ENCODE measurements at regions not wholly inside any gene's neighbourhood (a gene's known extent, or its start where the extent isn't known, plus 50 kb on each side); places are given as distances from the start of the nearest gene placed in this dataset.

- Histone ChIP-seq H3K4me2 (ENCODE audit: low read length) (no peak overlapping the region), H2AFZ (ENCODE audit: low read length) (no peak overlapping the region)
Measured at GRCh38 chr10:31098046-31098445, 66.4 kb upstream of the ZNF438 start.

GRCh38 chr10:31099094-31099493, 67.4 kb upstream of the ZNF438 start:
- H3K27ac ChIP-seq (ENCODE audit: low read depth, low read length, poor library complexity, severe bottlenecking) = no peak overlapping the region
- no peak overlapping the region for H2AFZ ChIP-seq (ENCODE audit: low read length)

More at GRCh38 chr10:31098046-31098445, 66.4 kb upstream of the ZNF438 start:
- H3K9ac ChIP-seq (ENCODE audit: low read length) = no peak overlapping the region
- H3K79me2 ChIP-seq (ENCODE audit: insufficient read depth, low read length) = no peaks in the 10 kb centered on the region
- H3K4me1 ChIP-seq (ENCODE audit: insufficient read depth, low read length, severe bottlenecking) = no peaks in the 10 kb centered on the region
- no peak overlapping the region for H3K27ac ChIP-seq (ENCODE audit: low read depth, low read length, poor library complexity, severe bottlenecking)
- no peaks in the 10 kb centered on the region for H3F3A ChIP-seq (ENCODE audit: insufficient read depth, low read length)
- H3K9me3 ChIP-seq (ENCODE audit: low read length) = no peaks in the 10 kb centered on the region
- no peaks in the 10 kb centered on the region for H4K20me1 ChIP-seq (ENCODE audit: insufficient read depth, low read length)
- TF ChIP-seq EZH2 (IDR thresholded peaks at IDR 0.05; ENCODE audit: borderline replicate concordance, low read length) (no peak), CTCF (IDR thresholded peaks at IDR 0.05; ENCODE audit: low read length) (no peak)
- no peaks in the 10 kb centered on the region for H3K36me3 ChIP-seq (ENCODE audit: insufficient read depth, low read length)
- H3K4me3 ChIP-seq (ENCODE audit: low read depth, low read length, poor library complexity, severe bottlenecking) = no peak overlapping the region
- H3K9me2 ChIP-seq (ENCODE audit: low read depth, low read length) = no peaks in the 10 kb centered on the region
- peaks cover 5% of the 10 kb centered on the region for H3K27me3 ChIP-seq (ENCODE audit: insufficient read depth, low read length)

GRCh38 chr10:31099664-31100063, 68.0 kb upstream of the ZNF438 start:
- H3K9me3 ChIP-seq (ENCODE audit: low read length) = no peaks in the 10 kb centered on the region
- H3K4me2 ChIP-seq (ENCODE audit: low read length) = no peak overlapping the region
- H3F3A ChIP-seq (ENCODE audit: insufficient read depth, low read length) = no peaks in the 10 kb centered on the region
- no peaks in the 10 kb centered on the region for H3K79me2 ChIP-seq (ENCODE audit: insufficient read depth, low read length)
- H3K9me2 ChIP-seq (ENCODE audit: low read depth, low read length) = no peaks in the 10 kb centered on the region
- H3K9ac ChIP-seq (ENCODE audit: low read length) = no peak overlapping the region
- H3K4me3 ChIP-seq (ENCODE audit: low read depth, low read length, poor library complexity, severe bottlenecking) = no peak overlapping the region
- H3K27ac ChIP-seq (ENCODE audit: low read depth, low read length, poor library complexity, severe bottlenecking) = no peak overlapping the region
- H3K27me3 ChIP-seq (ENCODE audit: insufficient read depth, low read length) = peaks cover 5% of the 10 kb centered on the region
- no peaks in the 10 kb centered on the region for H3K36me3 ChIP-seq (ENCODE audit: insufficient read depth, low read length)
- TF ChIP-seq EZH2 (IDR thresholded peaks at IDR 0.05; ENCODE audit: borderline replicate concordance, low read length) (no peak), CTCF (IDR thresholded peaks at IDR 0.05; ENCODE audit: low read length) (no peak)
- H4K20me1 ChIP-seq (ENCODE audit: insufficient read depth, low read length) = no peaks in the 10 kb centered on the region
- no peaks in the 10 kb centered on the region for H3K4me1 ChIP-seq (ENCODE audit: insufficient read depth, low read length, severe bottlenecking)
- no peak overlapping the region for H2AFZ ChIP-seq (ENCODE audit: low read length)

More at GRCh38 chr10:31099094-31099493, 67.4 kb upstream of the ZNF438 start:
- TF ChIP-seq EZH2 (IDR thresholded peaks at IDR 0.05; ENCODE audit: borderline replicate concordance, low read length) (no peak), CTCF (IDR thresholded peaks at IDR 0.05; ENCODE audit: low read length) (no peak)
- H3K27me3 ChIP-seq (ENCODE audit: insufficient read depth, low read length) = peaks cover 5% of the 10 kb centered on the region
- no peaks in the 10 kb centered on the region for H3K36me3 ChIP-seq (ENCODE audit: insufficient read depth, low read length)
- H3K4me3 ChIP-seq (ENCODE audit: low read depth, low read length, poor library complexity, severe bottlenecking) = no peak overlapping the region
- H3K79me2 ChIP-seq (ENCODE audit: insufficient read depth, low read length) = no peaks in the 10 kb centered on the region
- no peak overlapping the region for H3K9ac ChIP-seq (ENCODE audit: low read length)
- H3K4me2 ChIP-seq (ENCODE audit: low read length) = no peak overlapping the region
- H3K4me1 ChIP-seq (ENCODE audit: insufficient read depth, low read length, severe bottlenecking) = no peaks in the 10 kb centered on the region
- no peaks in the 10 kb centered on the region for H3K9me3 ChIP-seq (ENCODE audit: low read length)
- H3K9me2 ChIP-seq (ENCODE audit: low read depth, low read length) = no peaks in the 10 kb centered on the region
- H3F3A ChIP-seq (ENCODE audit: insufficient read depth, low read length) = no peaks in the 10 kb centered on the region
- H4K20me1 ChIP-seq (ENCODE audit: insufficient read depth, low read length) = no peaks in the 10 kb centered on the region

Measured in OCI-LY1 (cell line).